Prostate gland (tissue), 2 donors: ENCODE measurements at regions not wholly inside any gene's neighbourhood (a gene's known extent, or its start where the extent isn't known, plus 50 kb on each side); places are given as distances from the start of the nearest gene placed in this dataset.

Experiments
- POLR2A ChIP-seq: fragments of 450-650 bp; IDR thresholded peaks from one replicate; pipeline ENCODE4 v1.6.1; 2016; ENCODE audit warnings: antibody characterized with exemption, mild to moderate bottlenecking
- TF ChIP-seq, protein P1 (sequence below), 4 experiments: fragments of 200-600 bp in 2 of 4; fragments of 450-650 bp in 2 of 4; sonication (generic) in 2 of 4; IDR thresholded peaks; 1 replicate in 3 of 4; 2 replicates in 1 of 4; pipeline ENCODE4 v1.5.1; 2016 to 2019; ENCODE audit warnings: antibody characterized with exemption in 4 of 4, mild to moderate bottlenecking in 2 of 4, moderate library complexity in 2 of 4

DNA sequence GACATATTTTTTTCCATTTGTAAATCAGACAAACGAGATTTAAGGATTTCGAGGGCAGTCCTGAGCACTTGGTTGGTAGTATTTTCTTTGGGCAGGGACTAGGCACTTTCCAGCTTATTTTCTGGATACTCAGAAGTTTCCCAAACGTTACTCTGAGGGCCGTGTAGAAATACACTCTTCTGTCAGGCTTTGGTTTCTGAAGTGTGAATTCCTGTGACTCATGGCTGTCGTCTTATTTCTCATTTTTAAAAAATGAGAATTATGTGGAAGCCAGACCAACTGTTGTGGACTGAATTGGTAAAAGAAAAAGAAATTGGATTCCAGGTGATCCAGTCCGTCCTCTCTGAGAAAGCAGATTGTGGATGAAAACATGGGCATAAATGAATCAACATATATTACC lies 658.6 kb upstream of the FANCL start:
- TF ChIP-seq, protein P1, sequence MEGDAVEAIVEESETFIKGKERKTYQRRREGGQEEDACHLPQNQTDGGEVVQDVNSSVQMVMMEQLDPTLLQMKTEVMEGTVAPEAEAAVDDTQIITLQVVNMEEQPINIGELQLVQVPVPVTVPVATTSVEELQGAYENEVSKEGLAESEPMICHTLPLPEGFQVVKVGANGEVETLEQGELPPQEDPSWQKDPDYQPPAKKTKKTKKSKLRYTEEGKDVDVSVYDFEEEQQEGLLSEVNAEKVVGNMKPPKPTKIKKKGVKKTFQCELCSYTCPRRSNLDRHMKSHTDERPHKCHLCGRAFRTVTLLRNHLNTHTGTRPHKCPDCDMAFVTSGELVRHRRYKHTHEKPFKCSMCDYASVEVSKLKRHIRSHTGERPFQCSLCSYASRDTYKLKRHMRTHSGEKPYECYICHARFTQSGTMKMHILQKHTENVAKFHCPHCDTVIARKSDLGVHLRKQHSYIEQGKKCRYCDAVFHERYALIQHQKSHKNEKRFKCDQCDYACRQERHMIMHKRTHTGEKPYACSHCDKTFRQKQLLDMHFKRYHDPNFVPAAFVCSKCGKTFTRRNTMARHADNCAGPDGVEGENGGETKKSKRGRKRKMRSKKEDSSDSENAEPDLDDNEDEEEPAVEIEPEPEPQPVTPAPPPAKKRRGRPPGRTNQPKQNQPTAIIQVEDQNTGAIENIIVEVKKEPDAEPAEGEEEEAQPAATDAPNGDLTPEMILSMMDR (IDR thresholded peaks at IDR 0.05), result no peak
- TF ChIP-seq POLR2A, result no peak
